ENCODE measurements at regions not wholly inside any gene's neighbourhood (a gene's known extent, or its start where the extent isn't known, plus 50 kb on each side); places are given as distances from the start of the nearest gene placed in this dataset.

DNA sequence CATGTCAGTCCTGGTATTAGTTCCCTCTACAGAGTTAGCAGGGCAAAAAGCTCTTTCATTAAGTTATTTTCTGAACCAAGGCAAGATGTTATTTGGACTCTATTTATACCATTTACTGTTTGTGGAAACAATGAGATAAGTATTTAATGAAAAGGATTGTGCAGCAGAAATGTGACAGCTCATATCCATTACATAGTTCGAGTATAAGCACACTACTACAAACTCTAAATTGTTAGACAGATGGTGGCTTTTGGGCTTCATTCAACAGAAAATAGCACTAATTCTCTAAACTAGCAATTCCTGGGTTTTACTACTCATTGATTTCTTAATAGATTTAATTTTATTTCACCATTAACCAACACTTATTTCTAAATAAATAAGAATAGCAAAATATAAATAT, 95.2 kb upstream of the ANK2 start:
- no peak for TF ChIP-seq TAF1 (IDR thresholded peaks at IDR 0.05; ENCODE audit: low read depth)
- TF ChIP-seq, protein P1, sequence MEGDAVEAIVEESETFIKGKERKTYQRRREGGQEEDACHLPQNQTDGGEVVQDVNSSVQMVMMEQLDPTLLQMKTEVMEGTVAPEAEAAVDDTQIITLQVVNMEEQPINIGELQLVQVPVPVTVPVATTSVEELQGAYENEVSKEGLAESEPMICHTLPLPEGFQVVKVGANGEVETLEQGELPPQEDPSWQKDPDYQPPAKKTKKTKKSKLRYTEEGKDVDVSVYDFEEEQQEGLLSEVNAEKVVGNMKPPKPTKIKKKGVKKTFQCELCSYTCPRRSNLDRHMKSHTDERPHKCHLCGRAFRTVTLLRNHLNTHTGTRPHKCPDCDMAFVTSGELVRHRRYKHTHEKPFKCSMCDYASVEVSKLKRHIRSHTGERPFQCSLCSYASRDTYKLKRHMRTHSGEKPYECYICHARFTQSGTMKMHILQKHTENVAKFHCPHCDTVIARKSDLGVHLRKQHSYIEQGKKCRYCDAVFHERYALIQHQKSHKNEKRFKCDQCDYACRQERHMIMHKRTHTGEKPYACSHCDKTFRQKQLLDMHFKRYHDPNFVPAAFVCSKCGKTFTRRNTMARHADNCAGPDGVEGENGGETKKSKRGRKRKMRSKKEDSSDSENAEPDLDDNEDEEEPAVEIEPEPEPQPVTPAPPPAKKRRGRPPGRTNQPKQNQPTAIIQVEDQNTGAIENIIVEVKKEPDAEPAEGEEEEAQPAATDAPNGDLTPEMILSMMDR (IDR thresholded peaks at IDR 0.05; ENCODE audit: poor library complexity, severe bottlenecking): no peak
- TF ChIP-seq EZH2 (IDR thresholded peaks at IDR 0.05; ENCODE audit: borderline replicate concordance, insufficient read depth, low read length, poor library complexity, severe bottlenecking): no peak

All from neural cell (in vitro differentiated cells).